Smooth muscle cell (in vitro differentiated cells): ENCODE measurements at regions not wholly inside any gene's neighbourhood (a gene's known extent, or its start where the extent isn't known, plus 50 kb on each side); places are given as distances from the start of the nearest gene placed in this dataset.

Source experiments
- DNase-seq: peaks from one replicate; lab custom pipeline; 2025; ENCODE audit not compliant: unreplicated experiment; lab: John Stamatoyannopoulos, UW
- H2AFZ ChIP-seq: fragments of 200-600 bp; sonication (generic); 2 replicates; pipeline ENCODE4 v1.6.0; 2016; ENCODE audit warnings: antibody characterized with exemption, low read depth, mild to moderate bottlenecking
- H3F3A ChIP-seq: fragments of 200-600 bp; sonication (generic); 2 replicates; pipeline ENCODE4 v1.6.0; 2017; ENCODE audit warnings: antibody characterized with exemption, low read depth
- H3K27ac ChIP-seq: fragments of 200-600 bp; sonication (generic); 2 replicates; pipeline ENCODE4 v1.5.1; 2016; ENCODE audit warnings: low read depth, mild to moderate bottlenecking
- H3K27me3 ChIP-seq: fragments of 200-600 bp; sonication (generic); 2 replicates; pipeline ENCODE4 v1.6.1; 2016; ENCODE audit warnings: low read depth, mild to moderate bottlenecking
- H3K36me3 ChIP-seq: fragments of 200-600 bp; sonication (generic); 2 replicates; pipeline ENCODE4 v1.5.1; 2016; ENCODE audit warnings: low read depth
- H3K4me1 ChIP-seq: fragments of 200-600 bp; sonication (generic); 2 replicates; pipeline ENCODE4 v1.5.1; 2016; ENCODE audit warnings: low read depth
- H3K4me2 ChIP-seq: fragments of 200-600 bp; sonication (generic); 2 replicates; pipeline ENCODE4 v1.6.0; 2016; ENCODE audit warnings: mild to moderate bottlenecking
- H3K4me3 ChIP-seq: fragments of 200-600 bp; sonication (generic); 2 replicates; pipeline ENCODE4 v1.5.1; 2016; ENCODE audit warnings: mild to moderate bottlenecking
- H3K79me2 ChIP-seq: fragments of 200-600 bp; sonication (generic); 2 replicates; pipeline ENCODE4 v1.6.0; 2016; ENCODE audit warnings: low read depth, mild to moderate bottlenecking
- H3K9ac ChIP-seq: fragments of 200-600 bp; sonication (generic); 2 replicates; pipeline ENCODE4 v1.6.0; 2016; ENCODE audit warnings: low read depth
- H3K9me3 ChIP-seq: fragments of 200-600 bp; sonication (generic); replicated peaks from 2 replicates; pipeline ENCODE4 v1.5.1; 2016; ENCODE audit warnings: low read depth
- H4K20me1 ChIP-seq: fragments of 200-600 bp; sonication (generic); 2 replicates; pipeline ENCODE4 v1.6.0; 2016; ENCODE audit warnings: low read depth
- WGBS: methylation state at CpG from one replicate; pipeline ENCODE4 v1.1.7; 2016; ENCODE audit warnings: low lambda C conversion rate; 5-methylcytosine and 5-hydroxymethylcytosine counted together
- TF ChIP-seq, protein P1 (sequence below): fragments of 200-600 bp; sonication (generic); IDR thresholded peaks from 2 replicates; pipeline ENCODE4 v1.5.1; 2017; ENCODE audit warnings: borderline replicate concordance, mild to moderate bottlenecking, antibody characterized with exemption; ENCODE audit not compliant: insufficient read depth, poor library complexity, severe bottlenecking

DNA sequence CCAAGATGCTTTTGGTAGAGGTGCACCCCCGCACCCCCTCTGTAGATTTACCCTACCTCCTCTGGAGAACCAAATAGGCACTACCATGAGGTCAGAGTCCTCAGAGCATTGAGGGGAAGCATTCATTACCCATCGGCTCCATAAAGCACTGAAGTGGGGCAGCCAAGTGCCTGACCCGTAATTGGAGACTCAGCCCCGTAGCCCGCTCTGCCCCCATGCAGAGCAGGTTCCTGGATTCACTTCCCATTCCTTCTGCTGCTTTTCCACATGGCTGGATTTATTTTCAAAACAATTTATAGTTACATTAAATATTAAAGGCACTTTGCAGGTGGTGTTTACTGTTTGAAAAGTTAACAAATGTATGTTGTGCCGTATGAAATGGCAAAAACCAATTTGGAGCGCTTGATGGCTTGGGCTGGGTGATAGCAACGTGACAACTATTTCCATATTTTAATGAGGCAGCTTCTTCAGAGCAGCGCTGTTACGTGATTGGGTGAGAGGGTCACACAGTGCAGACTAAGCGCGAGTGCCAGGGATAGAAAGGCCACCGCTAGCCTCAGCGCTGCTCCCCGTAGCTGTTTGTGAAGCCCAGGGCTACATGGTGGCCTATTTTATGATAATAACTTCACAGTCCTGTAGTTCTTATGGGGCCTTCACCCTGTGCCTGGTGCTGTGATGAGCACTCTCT, 373.8 kb upstream of the PROK2 start:
- Histone ChIP-seq H3K9me3 (no peaks in the 10 kb centered on the region), H2AFZ (no peak overlapping the region)
- no peak for DNase-seq

DNA sequence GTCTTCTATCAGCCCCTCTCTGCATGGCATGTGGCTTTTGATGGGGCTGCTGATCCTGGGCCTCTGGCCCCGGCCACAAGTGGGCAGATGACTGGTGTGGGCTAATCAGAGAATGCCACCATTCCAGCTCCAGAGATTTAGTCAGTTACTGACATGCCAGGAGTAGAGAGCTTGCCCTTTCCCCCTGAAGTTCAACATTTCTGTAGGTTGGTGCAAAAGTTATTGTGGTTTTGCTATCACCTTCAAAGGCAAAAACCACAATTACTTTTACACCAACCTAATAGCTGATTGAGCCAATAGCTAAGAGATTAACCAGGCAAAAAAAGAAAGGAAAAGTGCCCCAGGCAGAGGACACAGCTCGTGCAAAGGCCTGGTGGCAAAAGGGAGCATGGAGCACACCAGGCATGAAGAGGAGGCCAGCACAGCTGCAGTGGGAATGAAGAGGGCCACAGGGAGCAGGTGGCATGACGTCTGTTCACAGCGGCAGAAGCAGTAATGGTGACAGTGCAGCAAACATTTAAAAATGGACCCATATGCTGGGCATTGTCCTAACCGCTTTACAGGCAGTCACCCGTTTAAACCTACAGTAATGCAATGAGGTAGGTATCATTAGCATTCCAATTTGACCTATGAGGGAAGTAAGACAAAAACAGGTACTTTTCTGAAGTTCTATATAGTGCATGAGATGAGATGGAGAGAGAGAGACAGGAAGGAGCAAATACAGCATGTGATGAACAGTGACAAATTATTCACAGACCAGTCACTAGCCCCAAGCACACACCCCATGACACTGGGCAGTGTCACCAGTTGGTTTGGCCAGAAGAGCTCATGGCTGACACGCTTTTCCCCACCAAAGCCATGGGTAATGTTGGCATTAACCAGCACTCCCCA, 373.0 kb upstream of the PROK2 start:
- Histone ChIP-seq H3K36me3 (no peaks in the 10 kb centered on the region), H3K9ac (no peak overlapping the region), H3K27ac (no peak overlapping the region), H3F3A (peaks cover 13% of the 10 kb centered on the region), H3K79me2 (no peaks in the 10 kb centered on the region), H4K20me1 (no peaks in the 10 kb centered on the region), H3K27me3 (no peaks in the 10 kb centered on the region), H3K9me3 (no peaks in the 10 kb centered on the region), H2AFZ (no peak overlapping the region), H3K4me3 (no peak overlapping the region), H3K4me2 (no peak overlapping the region), H3K4me1 (peaks cover 3% of the 10 kb centered on the region)
- DNase-seq = no peak
- TF ChIP-seq, protein P1, sequence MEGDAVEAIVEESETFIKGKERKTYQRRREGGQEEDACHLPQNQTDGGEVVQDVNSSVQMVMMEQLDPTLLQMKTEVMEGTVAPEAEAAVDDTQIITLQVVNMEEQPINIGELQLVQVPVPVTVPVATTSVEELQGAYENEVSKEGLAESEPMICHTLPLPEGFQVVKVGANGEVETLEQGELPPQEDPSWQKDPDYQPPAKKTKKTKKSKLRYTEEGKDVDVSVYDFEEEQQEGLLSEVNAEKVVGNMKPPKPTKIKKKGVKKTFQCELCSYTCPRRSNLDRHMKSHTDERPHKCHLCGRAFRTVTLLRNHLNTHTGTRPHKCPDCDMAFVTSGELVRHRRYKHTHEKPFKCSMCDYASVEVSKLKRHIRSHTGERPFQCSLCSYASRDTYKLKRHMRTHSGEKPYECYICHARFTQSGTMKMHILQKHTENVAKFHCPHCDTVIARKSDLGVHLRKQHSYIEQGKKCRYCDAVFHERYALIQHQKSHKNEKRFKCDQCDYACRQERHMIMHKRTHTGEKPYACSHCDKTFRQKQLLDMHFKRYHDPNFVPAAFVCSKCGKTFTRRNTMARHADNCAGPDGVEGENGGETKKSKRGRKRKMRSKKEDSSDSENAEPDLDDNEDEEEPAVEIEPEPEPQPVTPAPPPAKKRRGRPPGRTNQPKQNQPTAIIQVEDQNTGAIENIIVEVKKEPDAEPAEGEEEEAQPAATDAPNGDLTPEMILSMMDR = no peak
- 86% methylated on average over 7 of the region's 7 CpGs for WGBS

More for the DNA sequence above, 373.8 kb upstream of the PROK2 start:
- Histone ChIP-seq H3K27ac (no peak overlapping the region), H3K36me3 (no peaks in the 10 kb centered on the region), H3K79me2 (no peaks in the 10 kb centered on the region), H3K4me3 (no peak overlapping the region), H3K27me3 (no peaks in the 10 kb centered on the region), H3F3A (peaks cover 9% of the 10 kb centered on the region), H3K4me1 (peaks cover 3% of the 10 kb centered on the region), H4K20me1 (no peaks in the 10 kb centered on the region), H3K9ac (no peak overlapping the region), H3K4me2 (no peak overlapping the region)
- WGBS = 92% methylated on average over 15 of the region's 15 CpGs
- TF ChIP-seq, protein P1 = no peak

DNA sequence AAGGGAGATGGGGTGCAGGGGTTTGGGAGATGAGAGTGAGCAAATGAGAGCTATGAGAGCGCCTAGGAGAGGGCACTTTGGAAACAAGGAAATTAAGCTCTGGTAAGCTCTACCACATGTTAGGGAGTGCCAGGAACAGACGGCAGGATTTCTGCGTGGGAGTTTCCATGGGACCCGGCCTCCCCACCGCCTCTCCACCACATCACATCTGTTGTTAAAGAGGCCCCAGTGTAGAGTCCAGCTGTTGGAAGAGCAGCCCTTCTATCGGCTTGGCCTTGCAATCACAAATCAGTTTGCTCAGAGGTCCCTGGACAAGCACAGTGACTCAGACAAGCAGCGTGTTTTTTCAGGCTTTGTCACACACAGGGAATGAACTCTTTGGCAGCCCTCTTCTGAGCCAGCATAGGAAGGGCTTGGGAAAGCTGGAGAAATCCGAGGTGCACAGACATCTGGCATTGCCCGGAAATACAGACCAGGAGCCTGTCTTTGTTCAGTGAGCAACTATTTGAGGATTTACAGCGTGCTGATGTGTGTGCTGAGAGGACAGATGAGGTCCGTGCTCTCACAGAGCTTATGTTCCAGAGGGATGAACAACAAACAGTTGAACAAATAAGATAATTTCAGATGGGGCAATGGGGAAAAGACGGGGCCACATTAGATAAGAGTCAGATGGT, 370.6 kb upstream of the PROK2 start:
- Histone ChIP-seq H3K27me3 (no peaks in the 10 kb centered on the region), H2AFZ (no peak overlapping the region), H3K9me3 (no peaks in the 10 kb centered on the region), H3K4me2 (peak overlapping the region; percentile 47), H3K36me3 (no peaks in the 10 kb centered on the region), H3K4me3 (no peak overlapping the region), H3K27ac (peak overlapping the region; percentile 91), H3K4me1 (no peaks in the 10 kb centered on the region), H3K79me2 (no peaks in the 10 kb centered on the region), H3F3A (peaks cover 17% of the 10 kb centered on the region), H4K20me1 (no peaks in the 10 kb centered on the region), H3K9ac (peak overlapping the region; percentile 64)
- 12% methylated on average over 12 of the region's 12 CpGs for WGBS
- TF ChIP-seq, protein P1 = no peak
- peak; percentile 25 for DNase-seq
